Mucosa of descending colon (tissue), 3 donors: ENCODE measurements at regions not wholly inside any gene's neighbourhood (a gene's known extent, or its start where the extent isn't known, plus 50 kb on each side); places are given as distances from the start of the nearest gene placed in this dataset.

Experiments used
- ATAC-seq: fragments of 200-7000 bp; cut with Tn5 transposase; one replicate; pipeline ENCODE4 v1.9.1; 2020; ENCODE audit warnings: mild to moderate bottlenecking, moderate library complexity
- DNase-seq, 3 donors: peaks; one replicate each; pipeline ENCODE4 v3.0.0-alpha.2; 2020
- H3K36me3 ChIP-seq: fragments of 200-600 bp; one replicate; pipeline ENCODE4 v1.8.0; 2021; ENCODE audit warnings: low read depth, mild to moderate bottlenecking
- H3K4me1 ChIP-seq: fragments of 200-600 bp; one replicate; pipeline ENCODE4 v1.8.0; 2021; ENCODE audit warnings: low read depth, mild to moderate bottlenecking
- H3K4me3 ChIP-seq: fragments of 200-600 bp; one replicate; pipeline ENCODE4 v1.8.0; 2021; ENCODE audit warnings: mild to moderate bottlenecking
- H3K9me3 ChIP-seq: fragments of 200-600 bp; one replicate; pipeline ENCODE4 v1.8.0; 2021; ENCODE audit warnings: mild to moderate bottlenecking
- intact Hi-C, 2 donors: fragments of 100-400 bp; cut with DNase I in 1 of 2; cut with micrococcal nuclease in 1 of 2; formaldehyde crosslinking; loops; one replicate each; pipeline versions ENCODE4 v1.11.0 to v1.11.1; 2022; cut with DNase I, micrococcal nuclease
- TF ChIP-seq, protein P1 (sequence below): fragments of 200-600 bp; IDR thresholded peaks from one replicate; pipeline ENCODE4 v1.8.0; 2022; ENCODE audit warnings: antibody characterized with exemption, mild to moderate bottlenecking
- donor health status: DM: no; HTN: no; CAD: no; lungs with moderate emphysema.
- donor health status: DM: no; HTN: no; CAD: no.
- donor health status: DM: no; HTN: yes; CAD: no.

GRCh38 chr11:134950692-134951304 is 538.8 kb upstream of the B3GAT1 start:
- Histone ChIP-seq H3K36me3 (no peaks in the 10 kb centered on the region), H3K4me1 (no peaks in the 10 kb centered on the region), H3K9me3 (no peaks in the 10 kb centered on the region), H3K4me3 (no peak overlapping the region)
- TF ChIP-seq, protein P1, sequence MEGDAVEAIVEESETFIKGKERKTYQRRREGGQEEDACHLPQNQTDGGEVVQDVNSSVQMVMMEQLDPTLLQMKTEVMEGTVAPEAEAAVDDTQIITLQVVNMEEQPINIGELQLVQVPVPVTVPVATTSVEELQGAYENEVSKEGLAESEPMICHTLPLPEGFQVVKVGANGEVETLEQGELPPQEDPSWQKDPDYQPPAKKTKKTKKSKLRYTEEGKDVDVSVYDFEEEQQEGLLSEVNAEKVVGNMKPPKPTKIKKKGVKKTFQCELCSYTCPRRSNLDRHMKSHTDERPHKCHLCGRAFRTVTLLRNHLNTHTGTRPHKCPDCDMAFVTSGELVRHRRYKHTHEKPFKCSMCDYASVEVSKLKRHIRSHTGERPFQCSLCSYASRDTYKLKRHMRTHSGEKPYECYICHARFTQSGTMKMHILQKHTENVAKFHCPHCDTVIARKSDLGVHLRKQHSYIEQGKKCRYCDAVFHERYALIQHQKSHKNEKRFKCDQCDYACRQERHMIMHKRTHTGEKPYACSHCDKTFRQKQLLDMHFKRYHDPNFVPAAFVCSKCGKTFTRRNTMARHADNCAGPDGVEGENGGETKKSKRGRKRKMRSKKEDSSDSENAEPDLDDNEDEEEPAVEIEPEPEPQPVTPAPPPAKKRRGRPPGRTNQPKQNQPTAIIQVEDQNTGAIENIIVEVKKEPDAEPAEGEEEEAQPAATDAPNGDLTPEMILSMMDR = no peak
- ATAC-seq = no peak
- intact Hi-C loops = no loop called here
- no peak for DNase-seq

DNA sequence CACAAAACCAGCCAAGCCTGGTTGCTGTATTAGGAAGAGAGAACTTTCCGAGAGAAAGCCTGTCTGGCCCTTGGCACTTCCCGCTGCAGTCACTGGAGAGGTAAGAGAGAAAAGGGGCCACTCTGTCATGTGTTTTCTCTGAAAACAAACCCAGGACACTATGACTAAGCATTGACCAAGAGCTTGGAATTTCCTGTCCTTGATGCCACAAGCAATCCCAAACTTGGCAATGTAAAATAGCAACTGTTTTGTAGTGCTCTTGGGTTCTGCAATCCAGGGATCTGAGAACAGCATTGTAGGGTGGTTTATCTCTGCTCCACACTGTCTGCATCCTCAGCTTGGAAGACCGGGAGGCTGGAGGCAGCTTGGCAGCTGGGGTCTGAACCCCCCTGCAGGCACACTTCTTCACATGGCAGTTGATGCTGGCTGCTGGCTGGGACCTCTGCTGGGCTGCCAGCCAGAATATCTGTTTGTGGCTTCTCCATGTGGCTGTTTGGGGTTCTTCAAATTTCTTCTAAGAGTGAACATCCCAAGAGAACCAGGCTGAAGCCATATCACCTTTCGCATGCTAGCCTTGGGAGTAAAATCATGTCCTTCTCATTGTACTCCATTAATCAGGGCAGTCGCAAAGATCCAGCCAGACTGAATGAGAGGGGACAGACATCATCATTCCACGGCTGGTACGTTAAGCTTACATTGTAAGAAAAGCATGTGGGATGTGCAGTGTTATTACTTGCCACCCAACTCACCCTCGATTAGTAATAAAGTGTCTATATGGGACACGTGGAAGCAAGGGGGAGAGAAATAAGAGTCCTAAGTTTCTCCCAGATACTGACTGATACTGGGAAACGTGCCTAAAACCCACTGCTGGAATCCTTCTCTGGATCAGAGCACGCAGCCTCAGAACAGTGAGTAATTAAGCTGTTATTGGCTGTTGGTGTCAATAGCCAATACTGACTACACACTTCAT is 537.4 kb upstream of the B3GAT1 start:
- ATAC-seq (no peak), DNase-seq (no peak)
- Histone ChIP-seq H3K9me3 (no peaks in the 10 kb centered on the region), H3K4me1 (no peaks in the 10 kb centered on the region), H3K4me3 (no peak overlapping the region), H3K36me3 (no peaks in the 10 kb centered on the region)
- TF ChIP-seq, protein P1 = no peak
- intact Hi-C loops = no loop called here

GRCh38 chr11:134947556-134947955 is 535.5 kb upstream of the B3GAT1 start:
- Histone ChIP-seq H3K36me3 (no peaks in the 10 kb centered on the region), H3K4me1 (no peaks in the 10 kb centered on the region), H3K4me3 (no peak overlapping the region), H3K9me3 (no peaks in the 10 kb centered on the region)
- intact Hi-C loops = no loop called here
- ATAC-seq (no peak), DNase-seq (no peak)
- TF ChIP-seq, protein P1 = no peak

DNA sequence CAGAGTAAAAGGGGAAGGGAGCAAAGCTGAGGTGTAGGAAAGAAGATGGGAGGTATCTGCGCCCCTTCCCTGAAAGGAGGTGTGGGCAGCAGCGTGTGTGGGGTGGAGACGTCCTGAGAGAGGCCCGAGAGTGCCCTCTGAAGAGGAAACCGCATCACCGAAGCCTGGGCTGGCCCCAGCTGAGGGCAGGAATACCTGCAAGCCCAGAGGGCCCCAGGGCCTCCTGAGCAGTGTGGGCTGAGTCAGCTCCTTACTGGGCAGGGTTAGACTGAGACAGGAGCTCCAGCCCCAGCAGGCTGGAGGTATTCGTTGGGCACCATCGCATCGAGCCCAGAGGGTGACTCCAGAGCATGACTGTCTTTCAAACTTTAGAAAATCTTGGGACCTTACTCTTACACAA is 534.0 kb upstream of the B3GAT1 start:
- TF ChIP-seq, protein P1 = no peak
- no peak for ATAC-seq
- intact Hi-C loops = no loop called here
- no peaks in the 10 kb centered on the region for H3K4me1 ChIP-seq
- no peaks in the 10 kb centered on the region for H3K36me3 ChIP-seq
- no peak for DNase-seq
- no peaks in the 10 kb centered on the region for H3K9me3 ChIP-seq
- no peak overlapping the region for H3K4me3 ChIP-seq

DNA sequence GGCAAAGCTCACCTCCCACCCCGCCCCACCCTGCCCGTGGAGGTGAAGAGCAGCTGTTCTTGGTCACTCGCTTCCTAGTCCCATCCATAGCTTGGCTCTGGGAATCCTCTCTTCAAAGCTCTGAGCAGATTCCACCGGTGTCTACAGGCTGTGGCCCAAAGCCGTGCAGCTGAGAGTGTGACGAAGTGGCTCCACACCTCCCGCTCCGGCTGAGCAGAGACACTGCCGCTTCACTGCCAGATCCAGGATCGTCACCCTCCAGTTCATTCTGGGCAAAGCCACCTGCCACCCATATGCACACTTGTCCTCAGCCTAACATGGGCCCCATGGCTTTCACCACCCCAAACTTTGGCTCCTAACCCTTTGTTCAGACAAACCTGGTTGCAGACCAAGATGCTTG is 532.9 kb upstream of the B3GAT1 start:
- intact Hi-C loops = no loop called here
- Histone ChIP-seq H3K9me3 (no peaks in the 10 kb centered on the region), H3K36me3 (no peaks in the 10 kb centered on the region), H3K4me1 (no peaks in the 10 kb centered on the region), H3K4me3 (no peak overlapping the region)
- no peak for DNase-seq
- TF ChIP-seq, protein P1 = no peak
- ATAC-seq = no peak
